HG02610 (cell line): ENCODE measurements at regions not wholly inside any gene's neighbourhood (a gene's known extent, or its start where the extent isn't known, plus 50 kb on each side); places are given as distances from the start of the nearest gene placed in this dataset.

Experiments used
- ATAC-seq: cut with Tn5 transposase; IDR thresholded peaks from one replicate; pipeline ENCODE4 v1.9.1; 2021; ENCODE audit warnings: mild to moderate bottlenecking, moderate library complexity; ENCODE audit not compliant: unreplicated experiment

GRCh38 chr9:87115785-87116184 is 168.5 kb upstream of the GAS1 start:
- no peak for ATAC-seq

GRCh38 chr9:87116492-87116891 is 169.2 kb upstream of the GAS1 start:
- ATAC-seq = no peak

GRCh38 chr9:87118594-87118993 is 171.3 kb upstream of the GAS1 start:
- no peak for ATAC-seq

- ATAC-seq = no peak
Observed at GRCh38 chr9:87119328-87119881, 172.1 kb upstream of the GAS1 start.

- ATAC-seq = no peak
Observed at GRCh38 chr9:87120610-87121009, 173.3 kb upstream of the GAS1 start.

- ATAC-seq = no peak
Observed at GRCh38 chr9:87122947-87123685, 175.8 kb upstream of the GAS1 start.

GRCh38 chr9:87123830-87124229 is 176.5 kb upstream of the GAS1 start:
- no peak for ATAC-seq

- ATAC-seq = no peak
Observed at GRCh38 chr9:87125819-87126218, 178.5 kb upstream of the GAS1 start.

- no peak for ATAC-seq
Observed at GRCh38 chr9:87127543-87127942, 180.2 kb upstream of the GAS1 start.

GRCh38 chr9:87127978-87128614 is 180.8 kb upstream of the GAS1 start:
- ATAC-seq = no peak

GRCh38 chr9:87128844-87129493 is 181.7 kb upstream of the GAS1 start:
- ATAC-seq = no peak

- no peak for ATAC-seq
Observed at GRCh38 chr9:87135074-87135473, 187.8 kb upstream of the GAS1 start.

GRCh38 chr9:87137718-87138117 is 190.4 kb upstream of the GAS1 start:
- ATAC-seq = no peak

GRCh38 chr9:87138128-87139040 is 191.1 kb upstream of the GAS1 start:
- no peak for ATAC-seq

- ATAC-seq = no peak
Observed at GRCh38 chr9:87139099-87139730, 191.9 kb upstream of the GAS1 start.

- ATAC-seq = no peak
Observed at GRCh38 chr9:87140142-87140541, 192.8 kb upstream of the GAS1 start.

GRCh38 chr9:87140605-87141109 is 193.4 kb upstream of the GAS1 start:
- no peak for ATAC-seq

GRCh38 chr9:87141124-87141523 is 193.8 kb upstream of the GAS1 start:
- no peak for ATAC-seq

GRCh38 chr9:87146933-87147332 is 199.6 kb upstream of the GAS1 start:
- no peak for ATAC-seq

GRCh38 chr9:87147839-87148238 is 200.5 kb upstream of the GAS1 start:
- ATAC-seq = no peak
